ENCODE measurements at regions not wholly inside any gene's neighbourhood (a gene's known extent, or its start where the extent isn't known, plus 50 kb on each side); places are given as distances from the start of the nearest gene placed in this dataset.

DNA sequence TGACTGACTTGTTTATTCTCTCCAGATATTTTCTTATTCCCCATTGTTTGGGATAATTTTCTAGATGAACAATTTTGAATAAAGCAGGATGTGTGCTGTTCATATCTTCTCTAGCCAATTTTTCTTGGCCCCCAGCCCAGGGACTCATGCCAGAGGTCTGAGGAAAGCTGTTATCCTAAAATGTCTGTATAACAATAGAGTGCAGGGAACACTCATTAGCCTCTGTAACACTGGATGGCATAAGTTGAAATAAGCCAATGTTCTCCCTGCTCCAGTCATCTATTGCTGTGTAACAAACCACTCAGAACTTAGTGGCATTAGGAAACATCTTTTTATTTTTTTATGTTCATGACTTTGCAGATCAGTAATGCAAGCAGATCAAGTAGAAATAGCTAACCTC is 121.7 kb upstream of the TRIM24 start:
- TF ChIP-seq, protein P1, sequence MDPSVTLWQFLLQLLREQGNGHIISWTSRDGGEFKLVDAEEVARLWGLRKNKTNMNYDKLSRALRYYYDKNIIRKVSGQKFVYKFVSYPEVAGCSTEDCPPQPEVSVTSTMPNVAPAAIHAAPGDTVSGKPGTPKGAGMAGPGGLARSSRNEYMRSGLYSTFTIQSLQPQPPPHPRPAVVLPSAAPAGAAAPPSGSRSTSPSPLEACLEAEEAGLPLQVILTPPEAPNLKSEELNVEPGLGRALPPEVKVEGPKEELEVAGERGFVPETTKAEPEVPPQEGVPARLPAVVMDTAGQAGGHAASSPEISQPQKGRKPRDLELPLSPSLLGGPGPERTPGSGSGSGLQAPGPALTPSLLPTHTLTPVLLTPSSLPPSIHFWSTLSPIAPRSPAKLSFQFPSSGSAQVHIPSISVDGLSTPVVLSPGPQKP (IDR thresholded peaks at IDR 0.05; ENCODE audit: low read depth, low read length) = no peak
- TF ChIP-seq, protein P2, sequence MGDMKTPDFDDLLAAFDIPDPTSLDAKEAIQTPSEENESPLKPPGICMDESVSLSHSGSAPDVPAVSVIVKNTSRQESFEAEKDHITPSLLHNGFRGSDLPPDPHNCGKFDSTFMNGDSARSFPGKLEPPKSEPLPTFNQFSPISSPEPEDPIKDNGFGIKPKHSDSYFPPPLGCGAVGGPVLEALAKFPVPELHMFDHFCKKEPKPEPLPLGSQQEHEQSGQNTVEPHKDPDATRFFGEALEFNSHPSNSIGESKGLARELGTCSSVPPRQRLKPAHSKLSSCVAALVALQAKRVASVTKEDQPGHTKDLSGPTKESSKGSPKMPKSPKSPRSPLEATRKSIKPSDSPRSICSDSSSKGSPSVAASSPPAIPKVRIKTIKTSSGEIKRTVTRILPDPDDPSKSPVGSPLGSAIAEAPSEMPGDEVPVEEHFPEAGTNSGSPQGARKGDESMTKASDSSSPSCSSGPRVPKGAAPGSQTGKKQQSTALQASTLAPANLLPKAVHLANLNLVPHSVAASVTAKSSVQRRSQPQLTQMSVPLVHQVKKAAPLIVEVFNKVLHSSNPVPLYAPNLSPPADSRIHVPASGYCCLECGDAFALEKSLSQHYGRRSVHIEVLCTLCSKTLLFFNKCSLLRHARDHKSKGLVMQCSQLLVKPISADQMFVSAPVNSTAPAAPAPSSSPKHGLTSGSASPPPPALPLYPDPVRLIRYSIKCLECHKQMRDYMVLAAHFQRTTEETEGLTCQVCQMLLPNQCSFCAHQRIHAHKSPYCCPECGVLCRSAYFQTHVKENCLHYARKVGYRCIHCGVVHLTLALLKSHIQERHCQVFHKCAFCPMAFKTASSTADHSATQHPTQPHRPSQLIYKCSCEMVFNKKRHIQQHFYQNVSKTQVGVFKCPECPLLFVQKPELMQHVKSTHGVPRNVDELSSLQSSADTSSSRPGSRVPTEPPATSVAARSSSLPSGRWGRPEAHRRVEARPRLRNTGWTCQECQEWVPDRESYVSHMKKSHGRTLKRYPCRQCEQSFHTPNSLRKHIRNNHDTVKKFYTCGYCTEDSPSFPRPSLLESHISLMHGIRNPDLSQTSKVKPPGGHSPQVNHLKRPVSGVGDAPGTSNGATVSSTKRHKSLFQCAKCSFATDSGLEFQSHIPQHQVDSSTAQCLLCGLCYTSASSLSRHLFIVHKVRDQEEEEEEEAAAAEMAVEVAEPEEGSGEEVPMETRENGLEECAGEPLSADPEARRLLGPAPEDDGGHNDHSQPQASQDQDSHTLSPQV (IDR thresholded peaks at IDR 0.05) = no peak
- no peak for TF ChIP-seq HCFC1 (IDR thresholded peaks at IDR 0.05; ENCODE audit: low read length)
- no peak for TF ChIP-seq BRCA1 (IDR thresholded peaks at IDR 0.05; ENCODE audit: low read depth, low read length)
- TF ChIP-seq, protein P3, sequence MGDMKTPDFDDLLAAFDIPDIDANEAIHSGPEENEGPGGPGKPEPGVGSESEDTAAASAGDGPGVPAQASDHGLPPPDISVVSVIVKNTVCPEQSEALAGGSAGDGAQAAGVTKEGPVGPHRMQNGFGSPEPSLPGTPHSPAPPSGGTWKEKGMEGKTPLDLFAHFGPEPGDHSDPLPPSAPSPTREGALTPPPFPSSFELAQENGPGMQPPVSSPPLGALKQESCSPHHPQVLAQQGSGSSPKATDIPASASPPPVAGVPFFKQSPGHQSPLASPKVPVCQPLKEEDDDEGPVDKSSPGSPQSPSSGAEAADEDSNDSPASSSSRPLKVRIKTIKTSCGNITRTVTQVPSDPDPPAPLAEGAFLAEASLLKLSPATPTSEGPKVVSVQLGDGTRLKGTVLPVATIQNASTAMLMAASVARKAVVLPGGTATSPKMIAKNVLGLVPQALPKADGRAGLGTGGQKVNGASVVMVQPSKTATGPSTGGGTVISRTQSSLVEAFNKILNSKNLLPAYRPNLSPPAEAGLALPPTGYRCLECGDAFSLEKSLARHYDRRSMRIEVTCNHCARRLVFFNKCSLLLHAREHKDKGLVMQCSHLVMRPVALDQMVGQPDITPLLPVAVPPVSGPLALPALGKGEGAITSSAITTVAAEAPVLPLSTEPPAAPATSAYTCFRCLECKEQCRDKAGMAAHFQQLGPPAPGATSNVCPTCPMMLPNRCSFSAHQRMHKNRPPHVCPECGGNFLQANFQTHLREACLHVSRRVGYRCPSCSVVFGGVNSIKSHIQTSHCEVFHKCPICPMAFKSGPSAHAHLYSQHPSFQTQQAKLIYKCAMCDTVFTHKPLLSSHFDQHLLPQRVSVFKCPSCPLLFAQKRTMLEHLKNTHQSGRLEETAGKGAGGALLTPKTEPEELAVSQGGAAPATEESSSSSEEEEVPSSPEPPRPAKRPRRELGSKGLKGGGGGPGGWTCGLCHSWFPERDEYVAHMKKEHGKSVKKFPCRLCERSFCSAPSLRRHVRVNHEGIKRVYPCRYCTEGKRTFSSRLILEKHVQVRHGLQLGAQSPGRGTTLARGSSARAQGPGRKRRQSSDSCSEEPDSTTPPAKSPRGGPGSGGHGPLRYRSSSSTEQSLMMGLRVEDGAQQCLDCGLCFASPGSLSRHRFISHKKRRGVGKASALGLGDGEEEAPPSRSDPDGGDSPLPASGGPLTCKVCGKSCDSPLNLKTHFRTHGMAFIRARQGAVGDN (IDR thresholded peaks at IDR 0.05) = no peak
- TF ChIP-seq TCF7 (IDR thresholded peaks at IDR 0.05; ENCODE audit: borderline replicate concordance) = no peak
- TF ChIP-seq, protein P4, sequence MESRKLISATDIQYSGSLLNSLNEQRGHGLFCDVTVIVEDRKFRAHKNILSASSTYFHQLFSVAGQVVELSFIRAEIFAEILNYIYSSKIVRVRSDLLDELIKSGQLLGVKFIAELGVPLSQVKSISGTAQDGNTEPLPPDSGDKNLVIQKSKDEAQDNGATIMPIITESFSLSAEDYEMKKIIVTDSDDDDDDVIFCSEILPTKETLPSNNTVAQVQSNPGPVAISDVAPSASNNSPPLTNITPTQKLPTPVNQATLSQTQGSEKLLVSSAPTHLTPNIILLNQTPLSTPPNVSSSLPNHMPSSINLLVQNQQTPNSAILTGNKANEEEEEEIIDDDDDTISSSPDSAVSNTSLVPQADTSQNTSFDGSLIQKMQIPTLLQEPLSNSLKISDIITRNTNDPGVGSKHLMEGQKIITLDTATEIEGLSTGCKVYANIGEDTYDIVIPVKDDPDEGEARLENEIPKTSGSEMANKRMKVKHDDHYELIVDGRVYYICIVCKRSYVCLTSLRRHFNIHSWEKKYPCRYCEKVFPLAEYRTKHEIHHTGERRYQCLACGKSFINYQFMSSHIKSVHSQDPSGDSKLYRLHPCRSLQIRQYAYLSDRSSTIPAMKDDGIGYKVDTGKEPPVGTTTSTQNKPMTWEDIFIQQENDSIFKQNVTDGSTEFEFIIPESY (IDR thresholded peaks at IDR 0.05) = no peak
- TF ChIP-seq NFXL1 (IDR thresholded peaks at IDR 0.05; ENCODE audit: borderline replicate concordance) = no peak
- TF ChIP-seq, protein P5, sequence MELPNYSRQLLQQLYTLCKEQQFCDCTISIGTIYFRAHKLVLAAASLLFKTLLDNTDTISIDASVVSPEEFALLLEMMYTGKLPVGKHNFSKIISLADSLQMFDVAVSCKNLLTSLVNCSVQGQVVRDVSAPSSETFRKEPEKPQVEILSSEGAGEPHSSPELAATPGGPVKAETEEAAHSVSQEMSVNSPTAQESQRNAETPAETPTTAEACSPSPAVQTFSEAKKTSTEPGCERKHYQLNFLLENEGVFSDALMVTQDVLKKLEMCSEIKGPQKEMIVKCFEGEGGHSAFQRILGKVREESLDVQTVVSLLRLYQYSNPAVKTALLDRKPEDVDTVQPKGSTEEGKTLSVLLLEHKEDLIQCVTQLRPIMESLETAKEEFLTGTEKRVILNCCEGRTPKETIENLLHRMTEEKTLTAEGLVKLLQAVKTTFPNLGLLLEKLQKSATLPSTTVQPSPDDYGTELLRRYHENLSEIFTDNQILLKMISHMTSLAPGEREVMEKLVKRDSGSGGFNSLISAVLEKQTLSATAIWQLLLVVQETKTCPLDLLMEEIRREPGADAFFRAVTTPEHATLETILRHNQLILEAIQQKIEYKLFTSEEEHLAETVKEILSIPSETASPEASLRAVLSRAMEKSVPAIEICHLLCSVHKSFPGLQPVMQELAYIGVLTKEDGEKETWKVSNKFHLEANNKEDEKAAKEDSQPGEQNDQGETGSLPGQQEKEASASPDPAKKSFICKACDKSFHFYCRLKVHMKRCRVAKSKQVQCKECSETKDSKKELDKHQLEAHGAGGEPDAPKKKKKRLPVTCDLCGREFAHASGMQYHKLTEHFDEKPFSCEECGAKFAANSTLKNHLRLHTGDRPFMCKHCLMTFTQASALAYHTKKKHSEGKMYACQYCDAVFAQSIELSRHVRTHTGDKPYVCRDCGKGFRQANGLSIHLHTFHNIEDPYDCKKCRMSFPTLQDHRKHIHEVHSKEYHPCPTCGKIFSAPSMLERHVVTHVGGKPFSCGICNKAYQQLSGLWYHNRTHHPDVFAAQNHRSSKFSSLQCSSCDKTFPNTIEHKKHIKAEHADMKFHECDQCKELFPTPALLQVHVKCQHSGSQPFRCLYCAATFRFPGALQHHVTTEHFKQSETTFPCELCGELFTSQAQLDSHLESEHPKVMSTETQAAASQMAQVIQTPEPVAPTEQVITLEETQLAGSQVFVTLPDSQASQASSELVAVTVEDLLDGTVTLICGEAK (IDR thresholded peaks at IDR 0.05; ENCODE audit: borderline replicate concordance) = no peak
- TF ChIP-seq, protein P6, sequence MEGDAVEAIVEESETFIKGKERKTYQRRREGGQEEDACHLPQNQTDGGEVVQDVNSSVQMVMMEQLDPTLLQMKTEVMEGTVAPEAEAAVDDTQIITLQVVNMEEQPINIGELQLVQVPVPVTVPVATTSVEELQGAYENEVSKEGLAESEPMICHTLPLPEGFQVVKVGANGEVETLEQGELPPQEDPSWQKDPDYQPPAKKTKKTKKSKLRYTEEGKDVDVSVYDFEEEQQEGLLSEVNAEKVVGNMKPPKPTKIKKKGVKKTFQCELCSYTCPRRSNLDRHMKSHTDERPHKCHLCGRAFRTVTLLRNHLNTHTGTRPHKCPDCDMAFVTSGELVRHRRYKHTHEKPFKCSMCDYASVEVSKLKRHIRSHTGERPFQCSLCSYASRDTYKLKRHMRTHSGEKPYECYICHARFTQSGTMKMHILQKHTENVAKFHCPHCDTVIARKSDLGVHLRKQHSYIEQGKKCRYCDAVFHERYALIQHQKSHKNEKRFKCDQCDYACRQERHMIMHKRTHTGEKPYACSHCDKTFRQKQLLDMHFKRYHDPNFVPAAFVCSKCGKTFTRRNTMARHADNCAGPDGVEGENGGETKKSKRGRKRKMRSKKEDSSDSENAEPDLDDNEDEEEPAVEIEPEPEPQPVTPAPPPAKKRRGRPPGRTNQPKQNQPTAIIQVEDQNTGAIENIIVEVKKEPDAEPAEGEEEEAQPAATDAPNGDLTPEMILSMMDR (IDR thresholded peaks at IDR 0.05 in 2 of 3, conservative IDR thresholded peaks at IDR 0.05 in 1 of 3; ENCODE audit: control insufficient read depth in 2 of 3, extremely low read depth in 1 of 3, insufficient read depth in 1 of 3, low read depth in 3 of 3, low read length in 3 of 3) = no peak
- no peak for TF ChIP-seq CREM (IDR thresholded peaks at IDR 0.05; ENCODE audit: low read depth)
- no peak for TF ChIP-seq MXI1 (IDR thresholded peaks at IDR 0.05; ENCODE audit: low read depth, low read length)
